Activated CD8-positive, alpha-beta memory T cell treated with anti-CD3 and anti-CD28 coated beads for 4 hours (primary cell): ENCODE measurements at regions not wholly inside any gene's neighbourhood (a gene's known extent, or its start where the extent isn't known, plus 50 kb on each side); places are given as distances from the start of the nearest gene placed in this dataset.
"Not testable (repeated sequence)": the region's sequence is repeated elsewhere in the genome, so short reads cannot be mapped to it uniquely, and the experiment has no call there.

ENCODE experiments used
- DNase-seq, 2 donors: peaks; one replicate each; pipeline ENCODE4 v3.0.0-alpha.2; 2020; ENCODE audit warnings: low read depth in 2 of 2

GRCh38 chr2:131584380-131584779, 56.7 kb downstream of the CCDC74A start:
- DNase-seq: no peak

GRCh38 chr2:131584940-131585339, 57.3 kb downstream of the CCDC74A start:
- no peak for DNase-seq

GRCh38 chr2:131588152-131588873, 60.6 kb downstream of the CCDC74A start:
- no peak for DNase-seq

GRCh38 chr2:131589126-131589525, 61.4 kb downstream of the CCDC74A start:
- DNase-seq: not testable (repeated sequence)

GRCh38 chr2:131590366-131590765, 62.7 kb downstream of the CCDC74A start:
- DNase-seq: no peak

- no peak for DNase-seq
Measured at GRCh38 chr2:131590896-131591295, 63.2 kb downstream of the CCDC74A start.

GRCh38 chr2:131596561-131596960, 68.9 kb downstream of the CCDC74A start:
- DNase-seq: not testable (repeated sequence)

GRCh38 chr2:131602444-131602843, 74.8 kb downstream of the CCDC74A start:
- not testable (repeated sequence) for DNase-seq

- not testable (repeated sequence) for DNase-seq
Measured at GRCh38 chr2:131604652-131605051, 77.0 kb downstream of the CCDC74A start.

- DNase-seq: not testable (repeated sequence)
Measured at GRCh38 chr2:131606366-131606765, 78.7 kb downstream of the CCDC74A start.

GRCh38 chr2:131607056-131607455, 79.4 kb downstream of the CCDC74A start:
- DNase-seq: not testable (repeated sequence)

GRCh38 chr2:131614539-131614938, 86.9 kb downstream of the CCDC74A start:
- not testable (repeated sequence) for DNase-seq

GRCh38 chr2:131618320-131618719, 90.6 kb downstream of the CCDC74A start:
- DNase-seq: not testable (repeated sequence)

GRCh38 chr2:131622874-131623273, 95.2 kb downstream of the CCDC74A start:
- not testable (repeated sequence) for DNase-seq

- not testable (repeated sequence) for DNase-seq
Measured at GRCh38 chr2:131626011-131626410, 98.3 kb downstream of the CCDC74A start.

- DNase-seq: not testable (repeated sequence)
Measured at GRCh38 chr2:131626565-131626964, 98.9 kb downstream of the CCDC74A start.

GRCh38 chr2:131627777-131628176, 100.1 kb downstream of the CCDC74A start:
- not testable (repeated sequence) for DNase-seq

- not testable (repeated sequence) for DNase-seq
Measured at GRCh38 chr2:131631648-131632047, 104.0 kb downstream of the CCDC74A start.

GRCh38 chr2:131633405-131633804, 105.7 kb downstream of the CCDC74A start:
- not testable (repeated sequence) for DNase-seq

- DNase-seq: not testable (repeated sequence)
Measured at GRCh38 chr2:131633827-131634695, 106.4 kb downstream of the CCDC74A start.

GRCh38 chr2:131635611-131636010, 107.9 kb downstream of the CCDC74A start:
- no peak for DNase-seq

- DNase-seq: not testable (repeated sequence)
Measured at GRCh38 chr2:131636704-131637308, 109.1 kb downstream of the CCDC74A start.
